Stimulated activated CD4-positive, alpha-beta T cell treated with anti-CD3 and anti-CD28 coated beads, Interleukin-4, amount 100 ng/mL, for 24 hours (primary cell): ENCODE measurements at regions not wholly inside any gene's neighbourhood (a gene's known extent, or its start where the extent isn't known, plus 50 kb on each side); places are given as distances from the start of the nearest gene placed in this dataset.

Source experiments
- DNase-seq: peaks from one replicate; pipeline ENCODE4 v3.0.0-alpha.2; 2020

DNA sequence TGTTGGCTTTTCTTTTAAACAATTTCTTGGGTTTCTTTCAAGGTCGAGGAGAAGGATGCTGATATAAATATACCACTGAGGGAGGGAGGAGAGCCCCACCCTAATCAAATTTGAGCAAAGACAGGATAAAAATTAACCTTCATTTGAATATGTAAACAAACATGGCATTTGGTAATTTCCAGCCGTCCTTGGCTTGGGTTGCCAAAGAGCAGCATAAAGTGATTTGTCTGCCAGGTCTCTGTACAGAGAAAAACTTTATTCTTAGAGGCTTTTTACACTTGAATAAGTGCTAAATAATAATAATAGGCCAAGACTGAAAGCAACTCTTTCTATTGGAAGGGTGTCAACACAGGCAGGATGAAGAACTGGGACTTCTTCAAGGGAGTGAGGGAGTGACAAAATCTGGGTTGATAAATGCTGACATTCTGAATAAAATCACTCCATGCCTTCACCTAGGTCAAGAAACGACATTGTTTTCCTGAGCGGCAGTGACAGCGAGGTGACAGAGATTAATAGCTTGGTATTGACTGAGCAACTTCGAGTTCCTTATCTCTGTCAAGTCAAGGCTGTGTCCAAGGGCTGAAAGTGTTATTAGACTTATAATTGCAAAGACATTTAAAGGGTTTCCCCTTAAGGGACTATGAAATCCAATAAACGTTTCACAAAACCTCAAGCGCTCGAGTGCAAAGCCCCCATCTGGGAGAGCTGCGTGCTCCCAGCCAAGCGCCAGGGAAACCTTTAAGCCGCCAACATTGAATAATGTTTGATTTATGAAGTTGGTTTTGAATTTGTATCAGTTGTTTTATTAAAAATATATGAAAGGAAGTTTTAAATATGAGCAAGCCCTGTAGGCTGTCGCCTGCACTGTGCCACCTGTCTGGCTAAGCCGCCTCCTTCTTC lies 269.5 kb upstream of the N4BP1 start:
- no peak for DNase-seq

GRCh38 chr16:48877946-48878345 lies 268.0 kb upstream of the N4BP1 start:
- DNase-seq, result no peak

DNA sequence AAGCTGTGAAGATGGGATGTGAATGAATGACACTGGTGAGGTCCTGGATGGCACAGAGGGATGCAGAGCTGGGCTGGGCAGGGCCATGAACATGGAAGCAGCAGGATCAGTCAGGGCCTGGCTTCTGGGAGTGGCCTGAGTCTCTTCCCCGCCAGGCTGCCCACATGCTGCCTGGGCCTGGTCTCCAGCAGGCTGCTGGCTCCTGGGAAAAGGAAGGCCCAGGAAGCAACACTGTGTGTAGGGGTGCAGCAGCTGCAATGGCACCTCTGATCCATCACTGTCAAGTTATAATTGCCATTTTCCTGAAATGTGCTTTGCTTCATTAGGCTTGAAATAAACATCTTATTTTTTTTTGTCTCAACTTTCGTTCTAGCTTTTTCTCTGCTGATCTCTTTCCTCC lies 260.2 kb upstream of the N4BP1 start:
- no peak for DNase-seq

GRCh38 chr16:48865520-48865919 lies 255.5 kb upstream of the N4BP1 start:
- no peak for DNase-seq

GRCh38 chr16:48864055-48864454 lies 254.1 kb upstream of the N4BP1 start:
- no peak for DNase-seq

GRCh38 chr16:48862087-48862532 lies 252.1 kb upstream of the N4BP1 start:
- no peak for DNase-seq

- DNase-seq, result no peak
Measured at GRCh38 chr16:48860341-48860740, 250.4 kb upstream of the N4BP1 start.

- no peak for DNase-seq
Measured at GRCh38 chr16:48852951-48853350, 243.0 kb upstream of the N4BP1 start.

DNA sequence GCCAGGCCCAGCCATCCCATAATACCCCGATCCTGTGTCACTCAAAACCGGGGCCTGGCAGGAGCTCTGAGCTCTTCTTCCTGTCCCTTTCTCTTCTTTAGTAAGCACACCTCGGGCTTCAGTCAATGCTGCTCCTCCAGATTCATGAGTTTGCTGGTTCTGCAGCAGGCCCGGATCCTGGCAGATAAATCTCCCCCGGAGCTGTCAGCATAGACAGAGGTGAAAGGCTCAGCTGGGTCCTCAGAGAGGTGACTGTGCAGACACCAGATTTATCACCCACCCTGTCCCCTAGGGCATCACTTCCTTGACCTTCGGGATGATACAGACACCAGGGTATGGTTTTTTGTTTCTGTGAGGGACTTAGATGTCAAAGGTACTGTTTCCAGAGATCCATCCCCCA lies 242.5 kb upstream of the N4BP1 start:
- DNase-seq, result no peak

DNA sequence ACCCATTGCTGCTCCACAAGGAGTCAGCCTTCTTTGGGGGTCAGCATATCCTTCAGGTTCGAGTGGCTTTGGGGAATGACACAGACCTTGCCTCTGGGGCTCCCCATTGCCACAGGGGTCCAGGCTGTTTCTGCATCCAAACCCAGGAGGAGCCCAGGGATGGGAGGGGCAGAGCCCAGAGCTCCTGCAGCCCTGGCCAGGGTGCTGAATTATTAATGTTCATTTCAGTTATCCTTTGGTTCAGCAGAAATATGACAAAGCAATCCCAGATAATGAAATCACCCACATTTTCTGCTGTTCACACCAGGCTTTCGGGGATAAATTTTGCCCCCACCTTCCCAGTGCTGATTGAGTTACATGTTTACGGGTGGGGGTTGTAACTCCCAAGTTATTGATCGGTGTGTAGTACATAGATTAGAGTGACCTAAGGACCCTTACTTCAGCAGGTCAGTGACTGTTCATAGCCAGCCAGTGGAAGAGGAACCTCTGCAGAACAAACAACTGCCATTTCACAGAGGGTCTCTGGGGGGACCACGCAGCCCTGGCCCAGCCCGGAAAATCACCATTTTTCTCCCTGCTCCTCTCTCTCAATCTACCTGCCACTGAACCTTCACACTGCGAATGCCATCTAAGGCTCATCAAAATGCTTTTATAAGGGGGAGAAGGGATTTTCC lies 240.3 kb upstream of the N4BP1 start:
- DNase-seq, result no peak

DNA sequence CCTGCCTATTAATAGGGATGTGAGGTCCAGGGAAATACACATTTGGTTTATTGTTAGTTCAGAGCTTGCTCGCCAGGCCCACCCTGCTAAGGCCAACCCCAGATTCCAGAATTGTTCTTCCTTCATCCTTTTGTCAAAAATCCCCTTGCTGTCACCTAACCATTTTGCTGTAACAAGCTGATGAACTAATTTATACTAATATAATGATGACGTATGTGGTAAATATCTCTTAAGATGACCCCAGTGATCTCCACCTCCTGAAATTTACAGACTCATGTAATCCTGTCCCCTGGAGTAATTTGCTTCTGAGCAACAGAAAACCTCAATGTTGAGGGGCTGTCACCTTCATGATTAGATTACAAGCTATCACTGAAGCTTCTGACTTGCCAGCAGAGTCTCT lies 236.3 kb upstream of the N4BP1 start:
- no peak for DNase-seq

DNA sequence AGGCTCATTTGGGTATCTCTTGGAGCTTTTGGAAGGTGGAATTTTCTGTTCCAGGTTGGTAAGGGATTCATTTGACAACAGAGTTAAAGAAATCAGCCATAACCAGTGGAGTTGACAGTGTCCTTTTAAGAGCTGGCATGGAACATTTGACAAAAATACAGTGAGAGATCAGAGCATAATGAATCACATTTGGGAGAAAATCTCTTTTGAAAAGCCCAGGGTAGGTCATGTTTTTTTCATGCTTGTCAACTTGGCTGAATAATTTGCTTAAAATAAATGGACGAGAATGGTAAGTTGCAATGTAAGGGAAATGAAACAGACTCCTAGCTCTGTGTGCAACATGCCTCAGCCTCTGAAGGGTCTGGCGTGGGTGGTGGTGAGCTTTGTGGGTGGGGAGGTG lies 235.3 kb upstream of the N4BP1 start:
- no peak for DNase-seq

DNA sequence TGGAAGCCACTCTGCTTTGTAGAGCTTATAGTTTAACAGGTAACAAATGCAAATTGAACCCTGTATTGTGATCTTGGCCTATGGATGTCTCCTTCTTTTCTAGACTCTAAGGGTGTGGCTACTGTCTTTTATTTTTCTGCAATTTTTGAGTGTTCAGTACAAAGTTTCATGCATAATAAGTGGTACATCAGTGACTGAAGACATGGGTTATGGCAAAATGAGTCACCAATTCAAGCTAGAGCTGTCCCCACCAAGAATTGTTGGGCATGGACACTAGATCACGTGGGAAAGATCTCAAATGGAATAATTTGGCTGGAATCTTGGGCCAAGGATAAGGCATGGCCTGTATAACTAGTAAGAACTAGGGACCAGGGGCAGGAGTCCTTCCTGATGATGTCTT lies 228.4 kb upstream of the N4BP1 start:
- no peak for DNase-seq

- no peak for DNase-seq
Measured at GRCh38 chr16:48836636-48837035, 226.7 kb upstream of the N4BP1 start.

DNA sequence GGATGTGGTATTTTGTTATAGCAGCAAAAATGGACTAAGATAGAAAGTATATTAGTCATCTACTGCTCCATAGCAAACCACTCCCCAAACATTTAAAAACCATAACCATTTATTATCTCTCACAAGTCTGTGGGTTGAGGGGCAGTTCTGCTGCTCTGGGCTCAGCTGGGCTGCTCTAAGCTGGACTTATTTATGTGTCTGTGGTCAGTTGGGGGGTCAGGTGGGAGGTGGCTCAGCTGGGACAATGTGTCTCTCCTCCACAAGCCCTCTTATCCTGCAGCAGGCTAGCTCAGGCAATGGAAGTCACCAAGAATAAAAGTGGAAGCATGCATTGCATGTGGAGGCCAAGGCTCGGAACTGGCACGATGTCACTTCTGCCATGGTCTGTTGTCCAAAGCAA lies 226.1 kb upstream of the N4BP1 start:
- DNase-seq, result no peak

DNA sequence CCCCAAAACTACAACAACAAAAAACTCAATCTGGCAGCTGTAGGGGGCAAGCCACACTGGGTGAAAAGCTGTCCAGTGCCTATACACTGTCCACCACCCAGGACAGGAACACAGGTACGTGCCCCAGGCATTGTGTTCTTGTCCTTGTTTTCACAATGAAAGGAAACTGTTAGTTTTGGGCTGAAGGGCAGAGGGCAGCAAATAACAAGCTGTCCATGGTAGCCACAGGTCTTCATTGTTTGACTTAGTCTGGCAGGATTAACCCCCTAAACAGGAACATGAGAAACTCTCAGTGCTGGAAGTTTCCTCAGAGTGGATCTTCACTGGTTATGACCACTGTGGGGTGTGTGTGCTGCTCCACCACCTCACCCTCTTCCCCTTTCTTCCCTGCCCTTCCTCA lies 224.6 kb upstream of the N4BP1 start:
- no peak for DNase-seq

GRCh38 chr16:48833461-48833860 lies 223.5 kb upstream of the N4BP1 start:
- no peak for DNase-seq

- no peak for DNase-seq
Measured at GRCh38 chr16:48831076-48831722, 221.2 kb upstream of the N4BP1 start.

GRCh38 chr16:48829336-48830310 lies 219.6 kb upstream of the N4BP1 start:
- no peak for DNase-seq

GRCh38 chr16:48824271-48824670 lies 214.3 kb upstream of the N4BP1 start:
- DNase-seq, result no peak

GRCh38 chr16:48822431-48822830 lies 212.5 kb upstream of the N4BP1 start:
- DNase-seq, result no peak

- DNase-seq, result no peak
Measured at GRCh38 chr16:48820379-48820778, 210.4 kb upstream of the N4BP1 start.

DNA sequence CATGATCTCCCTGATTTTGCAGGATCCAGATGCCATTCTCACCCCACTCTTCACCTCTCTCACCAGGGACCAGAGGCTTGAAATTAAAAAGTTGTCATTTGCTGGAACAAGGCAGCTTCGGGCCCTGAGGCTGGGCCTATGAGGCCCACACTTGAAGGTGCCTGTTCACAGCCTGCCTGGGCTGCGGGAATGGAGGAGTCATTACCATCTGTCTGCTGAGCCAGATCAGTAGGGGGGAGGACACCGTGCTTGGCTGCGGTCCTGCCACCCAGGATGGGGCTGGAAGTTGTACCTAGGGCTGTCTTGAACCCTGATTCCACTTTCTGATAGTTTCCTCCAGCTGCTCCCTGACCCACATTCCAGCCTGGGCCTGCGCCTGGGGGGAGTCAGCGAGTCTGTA lies 208.3 kb upstream of the N4BP1 start:
- DNase-seq, result no peak
